ENCODE measurements at regions not wholly inside any gene's neighbourhood (a gene's known extent, or its start where the extent isn't known, plus 50 kb on each side); places are given as distances from the start of the nearest gene placed in this dataset.

GRCh38 chr7:35516498-35516897 lies 178.4 kb downstream of the HERPUD2 start:
- TF ChIP-seq CTCF (IDR thresholded peaks at IDR 0.05) (no peak), EZH2 (IDR thresholded peaks at IDR 0.05) (no peak), EZH2phosphoT487 (IDR thresholded peaks at IDR 0.05) (no peak)

All from neural progenitor cell (in vitro differentiated cells).